ENCODE measurements at regions not wholly inside any gene's neighbourhood (a gene's known extent, or its start where the extent isn't known, plus 50 kb on each side); places are given as distances from the start of the nearest gene placed in this dataset.

DNA sequence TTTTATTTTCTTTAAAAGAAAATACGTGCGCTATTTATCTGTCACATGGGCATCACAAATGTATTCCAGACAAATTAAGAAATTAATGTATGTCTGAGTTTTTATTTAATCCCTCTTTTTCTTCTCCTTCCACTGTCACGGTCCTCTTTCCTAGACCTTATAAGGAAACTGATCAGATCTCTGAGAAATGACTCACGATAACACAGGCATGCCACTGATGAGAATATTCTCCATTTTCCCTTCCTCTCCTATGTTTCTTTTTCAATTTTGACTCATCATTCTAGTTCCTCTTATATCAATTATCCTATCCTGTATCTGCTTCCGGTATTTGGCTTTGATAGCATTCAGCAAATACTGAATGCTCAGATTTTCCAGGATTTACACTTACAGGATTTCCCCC lies 121.8 kb downstream of the DSC3 start:
- TF ChIP-seq, protein P1, sequence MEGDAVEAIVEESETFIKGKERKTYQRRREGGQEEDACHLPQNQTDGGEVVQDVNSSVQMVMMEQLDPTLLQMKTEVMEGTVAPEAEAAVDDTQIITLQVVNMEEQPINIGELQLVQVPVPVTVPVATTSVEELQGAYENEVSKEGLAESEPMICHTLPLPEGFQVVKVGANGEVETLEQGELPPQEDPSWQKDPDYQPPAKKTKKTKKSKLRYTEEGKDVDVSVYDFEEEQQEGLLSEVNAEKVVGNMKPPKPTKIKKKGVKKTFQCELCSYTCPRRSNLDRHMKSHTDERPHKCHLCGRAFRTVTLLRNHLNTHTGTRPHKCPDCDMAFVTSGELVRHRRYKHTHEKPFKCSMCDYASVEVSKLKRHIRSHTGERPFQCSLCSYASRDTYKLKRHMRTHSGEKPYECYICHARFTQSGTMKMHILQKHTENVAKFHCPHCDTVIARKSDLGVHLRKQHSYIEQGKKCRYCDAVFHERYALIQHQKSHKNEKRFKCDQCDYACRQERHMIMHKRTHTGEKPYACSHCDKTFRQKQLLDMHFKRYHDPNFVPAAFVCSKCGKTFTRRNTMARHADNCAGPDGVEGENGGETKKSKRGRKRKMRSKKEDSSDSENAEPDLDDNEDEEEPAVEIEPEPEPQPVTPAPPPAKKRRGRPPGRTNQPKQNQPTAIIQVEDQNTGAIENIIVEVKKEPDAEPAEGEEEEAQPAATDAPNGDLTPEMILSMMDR (IDR thresholded peaks at IDR 0.05) = no peak
- no peak for TF ChIP-seq POLR2A (IDR thresholded peaks at IDR 0.05)

Data from heart left ventricle (tissue), 13 donors.